ENCODE measurements at regions not wholly inside any gene's neighbourhood (a gene's known extent, or its start where the extent isn't known, plus 50 kb on each side); places are given as distances from the start of the nearest gene placed in this dataset.

- TF ChIP-seq CTCF (IDR thresholded peaks at IDR 0.05), result no peak
- Histone ChIP-seq H3K4me1 (peaks cover 3% of the 10 kb centered on the region), H3K27me3 (no peaks in the 10 kb centered on the region), H3K36me3 (no peaks in the 10 kb centered on the region), H3K27ac (no peak overlapping the region), H3K4me3 (no peak overlapping the region), H3K9me3 (no peaks in the 10 kb centered on the region)
- intact Hi-C loops (cut with DNase I), result no loop called here
- DNase-seq, result no peak
- ATAC-seq, result no peak
Observed at GRCh38 chr2:191486584-191487320, 191.2 kb upstream of the NABP1 start.

DNA sequence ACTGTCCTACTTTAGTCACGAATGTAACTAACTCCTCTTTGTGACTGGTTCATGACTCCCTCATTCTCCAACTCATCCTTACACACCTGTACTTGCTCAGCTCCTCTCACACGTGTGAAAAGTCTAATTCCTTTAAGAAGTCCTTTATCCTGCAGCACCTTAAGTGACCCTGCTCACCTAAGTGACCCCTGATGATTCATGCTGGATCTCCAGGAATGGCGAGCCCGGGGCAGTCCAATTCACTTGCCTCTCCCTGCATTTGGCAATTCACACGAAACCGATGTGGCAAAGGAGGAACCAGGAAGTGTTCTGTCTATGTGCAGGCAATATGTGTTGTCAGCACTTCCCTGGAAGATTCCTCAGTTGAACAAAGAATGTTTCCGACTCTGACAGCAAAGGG lies 189.8 kb upstream of the NABP1 start:
- Histone ChIP-seq H3K36me3 (no peaks in the 10 kb centered on the region), H3K27me3 (no peaks in the 10 kb centered on the region), H3K27ac (no peak overlapping the region), H3K9me3 (no peaks in the 10 kb centered on the region), H3K4me1 (peaks cover 3% of the 10 kb centered on the region), H3K4me3 (no peak overlapping the region)
- TF ChIP-seq CTCF (IDR thresholded peaks at IDR 0.05), result no peak
- DNase-seq (no peak), ATAC-seq (peak; percentile 60)
- intact Hi-C loops (cut with DNase I), result no loop called here

GRCh38 chr2:191489177-191489576 lies 188.8 kb upstream of the NABP1 start:
- ATAC-seq, result no peak

GRCh38 chr2:191496838-191497237 lies 181.1 kb upstream of the NABP1 start:
- Histone ChIP-seq H3K27ac (no peak overlapping the region), H3K36me3 (no peaks in the 10 kb centered on the region), H3K4me1 (peaks cover 7% of the 10 kb centered on the region), H3K27me3 (no peaks in the 10 kb centered on the region), H3K9me3 (no peaks in the 10 kb centered on the region), H3K4me3 (no peak overlapping the region)
- intact Hi-C loops (cut with DNase I), result no loop called here
- DNase-seq (no peak), ATAC-seq (no peak)
- no peak for TF ChIP-seq CTCF (IDR thresholded peaks at IDR 0.05)

More at GRCh38 chr2:191489177-191489576, 188.8 kb upstream of the NABP1 start:
- no peak for TF ChIP-seq CTCF (IDR thresholded peaks at IDR 0.05)
- intact Hi-C loops (cut with DNase I), result no loop called here
- no peak overlapping the region for H3K4me3 ChIP-seq
- no peak for DNase-seq
- no peak overlapping the region for H3K27ac ChIP-seq
- H3K27me3 ChIP-seq, result no peaks in the 10 kb centered on the region
- peaks cover 3% of the 10 kb centered on the region for H3K4me1 ChIP-seq
- H3K36me3 ChIP-seq, result no peaks in the 10 kb centered on the region
- no peaks in the 10 kb centered on the region for H3K9me3 ChIP-seq

DNA sequence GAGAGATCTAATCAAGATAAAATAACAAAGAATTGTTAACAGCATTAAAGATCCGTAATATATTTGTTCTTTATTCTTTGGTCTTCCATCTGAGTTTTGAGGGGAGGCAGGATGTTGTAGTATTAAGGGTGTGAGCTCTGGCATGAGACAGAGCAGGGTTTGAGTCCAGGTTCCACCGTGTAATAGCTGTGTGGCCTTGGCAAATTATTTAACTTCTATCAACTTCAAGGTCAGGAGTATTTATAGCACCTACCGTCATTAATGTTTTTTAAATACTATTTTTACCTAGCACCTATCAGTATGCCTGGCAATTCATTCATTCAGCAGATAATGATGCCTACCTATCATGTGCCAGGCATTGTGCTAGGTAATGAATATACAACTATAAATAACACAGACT lies 180.1 kb upstream of the NABP1 start:
- H3K27me3 ChIP-seq, result no peaks in the 10 kb centered on the region
- H3K36me3 ChIP-seq, result no peaks in the 10 kb centered on the region
- no peak for ATAC-seq
- no peaks in the 10 kb centered on the region for H3K9me3 ChIP-seq
- intact Hi-C loops (cut with DNase I), result no loop called here
- H3K4me1 ChIP-seq, result peaks cover 7% of the 10 kb centered on the region
- H3K4me3 ChIP-seq, result no peak overlapping the region
- TF ChIP-seq CTCF (IDR thresholded peaks at IDR 0.05), result no peak
- DNase-seq, result no peak
- no peak overlapping the region for H3K27ac ChIP-seq

DNA sequence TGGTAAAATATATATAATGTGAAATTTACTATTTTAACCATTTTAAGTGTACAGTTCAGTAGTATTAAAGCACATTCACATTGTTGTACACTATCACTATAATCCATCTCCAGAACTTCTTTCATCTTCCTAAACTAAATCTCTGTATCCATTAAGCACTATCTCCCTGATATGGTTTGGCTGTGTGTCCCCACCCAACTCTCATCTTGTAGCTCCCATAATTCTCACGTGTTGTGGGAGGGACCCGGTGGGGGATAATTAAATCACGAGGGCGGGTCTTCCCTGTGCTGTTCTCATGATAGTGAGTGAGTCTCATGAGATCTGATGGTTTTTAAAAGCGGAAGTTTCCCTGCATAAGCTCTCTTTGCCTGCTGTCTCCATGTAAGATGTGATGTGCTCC lies 178.9 kb upstream of the NABP1 start:
- ATAC-seq (no peak), DNase-seq (no peak)

More for the DNA sequence above, 178.9 kb upstream of the NABP1 start:
- peaks cover 7% of the 10 kb centered on the region for H3K4me1 ChIP-seq
- no peak overlapping the region for H3K4me3 ChIP-seq
- intact Hi-C loops (cut with DNase I), result no loop called here
- no peaks in the 10 kb centered on the region for H3K27me3 ChIP-seq
- H3K36me3 ChIP-seq, result no peaks in the 10 kb centered on the region
- H3K27ac ChIP-seq, result no peak overlapping the region
- TF ChIP-seq CTCF (IDR thresholded peaks at IDR 0.05), result no peak
- H3K9me3 ChIP-seq, result no peaks in the 10 kb centered on the region
